ENCODE measurements at regions not wholly inside any gene's neighbourhood (a gene's known extent, or its start where the extent isn't known, plus 50 kb on each side); places are given as distances from the start of the nearest gene placed in this dataset.

GRCh38 chr2:194917519-194917918 is 739.5 kb upstream of the SLC39A10 start:
- Histone ChIP-seq H3K4me1 (no peaks in the 10 kb centered on the region), H3K27ac (no peak overlapping the region), H3K4me3 (no peak overlapping the region), H3K27me3 (no peaks in the 10 kb centered on the region), H3K9me3 (no peaks in the 10 kb centered on the region), H3K36me3 (no peaks in the 10 kb centered on the region)
- DNase-seq: no peak
- intact Hi-C loops (cut with DNase I): no loop called here
- TF ChIP-seq EP300 (IDR thresholded peaks at IDR 0.05) (no peak), POLR2A (IDR thresholded peaks at IDR 0.05) (no peak), POLR2AphosphoS5 (IDR thresholded peaks at IDR 0.05) (no peak)

DNA sequence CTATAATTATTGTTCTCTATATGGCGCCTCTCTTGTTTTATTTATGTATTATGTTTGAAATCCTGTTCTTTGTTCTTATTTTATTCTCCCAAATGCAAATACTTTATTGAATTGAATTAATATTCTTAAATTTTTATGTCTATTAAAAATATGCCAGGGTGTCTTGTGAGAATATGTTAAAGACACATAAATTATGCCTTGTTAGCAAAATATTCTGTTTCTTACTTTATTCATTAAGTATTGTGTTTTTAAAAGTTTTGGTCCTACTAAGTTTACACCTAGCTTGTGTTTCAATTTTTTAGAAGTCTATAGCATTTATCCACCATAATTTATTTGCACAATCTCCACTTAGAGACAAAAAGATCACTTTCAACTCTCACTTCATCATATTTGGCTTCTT is 741.5 kb upstream of the SLC39A10 start:
- no peak for DNase-seq
- no peaks in the 10 kb centered on the region for H3K4me1 ChIP-seq
- no peaks in the 10 kb centered on the region for H3K27me3 ChIP-seq
- H3K9me3 ChIP-seq: no peaks in the 10 kb centered on the region
- no peaks in the 10 kb centered on the region for H3K36me3 ChIP-seq
- WGBS, 2 donors: 87 to 94% methylated on average over 1 of the region's 1 CpG
- no peak overlapping the region for H3K4me3 ChIP-seq
- no peak overlapping the region for H3K27ac ChIP-seq
- intact Hi-C loops (cut with DNase I): no loop called here
- no peak for TF ChIP-seq EP300 (IDR thresholded peaks at IDR 0.05)
- no peak for TF ChIP-seq POLR2A (IDR thresholded peaks at IDR 0.05)
- TF ChIP-seq CTCF (IDR thresholded peaks at IDR 0.05): no peak
- TF ChIP-seq POLR2AphosphoS5 (IDR thresholded peaks at IDR 0.05): no peak

DNA sequence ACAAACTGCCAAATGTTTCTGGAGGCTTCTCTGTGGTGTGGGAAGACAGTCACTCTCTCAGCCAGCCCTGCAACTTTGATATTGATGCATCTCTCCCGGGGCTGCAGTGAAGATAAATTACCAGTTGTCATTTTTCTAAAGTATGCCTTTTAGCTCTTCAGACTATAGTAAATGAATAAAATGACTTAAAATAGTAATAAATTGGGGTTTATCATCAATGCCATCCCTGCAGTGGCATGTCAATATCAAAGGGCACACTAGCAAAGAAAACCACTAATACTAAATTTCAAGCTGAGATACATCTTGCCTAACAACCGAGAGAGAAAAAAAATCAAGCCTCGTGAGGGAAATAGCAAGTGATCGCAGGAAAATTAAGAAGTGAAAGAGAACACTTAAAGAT is 749.5 kb upstream of the SLC39A10 start:
- Histone ChIP-seq H3K27ac (no peak overlapping the region), H3K4me3 (no peak overlapping the region), H3K9me3 (no peaks in the 10 kb centered on the region), H3K27me3 (no peaks in the 10 kb centered on the region), H3K4me1 (no peaks in the 10 kb centered on the region), H3K36me3 (no peaks in the 10 kb centered on the region)
- DNase-seq: no peak
- TF ChIP-seq POLR2AphosphoS5 (IDR thresholded peaks at IDR 0.05) (no peak), POLR2A (IDR thresholded peaks at IDR 0.05) (no peak)
- WGBS, 2 donors: 78 to 85% methylated on average over 4 of the region's 4 CpGs
- intact Hi-C loops (cut with DNase I): no loop called here

DNA sequence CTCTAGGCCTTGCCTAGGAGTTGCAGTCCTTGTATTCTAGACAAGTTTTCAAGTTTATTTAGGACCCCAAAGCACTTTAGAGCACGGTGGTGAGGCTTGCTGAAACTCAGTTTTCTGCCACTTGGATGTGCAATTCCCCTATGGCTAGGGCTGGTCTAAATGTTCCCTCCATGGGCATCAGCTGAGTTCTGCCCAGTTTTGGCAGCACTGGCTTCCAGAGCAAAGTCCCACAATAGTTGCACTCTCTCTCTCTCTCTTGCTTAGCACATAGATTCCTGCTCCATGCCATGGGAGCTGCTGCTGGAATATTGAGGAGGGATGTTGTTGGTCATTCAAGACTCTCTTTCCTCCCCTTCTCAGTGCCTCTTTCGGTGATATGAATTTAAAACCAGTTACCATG is 760.2 kb upstream of the SLC39A10 start:
- Histone ChIP-seq H3K36me3 (no peaks in the 10 kb centered on the region), H3K27ac (no peak overlapping the region), H3K27me3 (no peaks in the 10 kb centered on the region), H3K4me1 (no peaks in the 10 kb centered on the region), H3K9me3 (no peaks in the 10 kb centered on the region), H3K4me3 (no peak overlapping the region)
- TF ChIP-seq POLR2A (IDR thresholded peaks at IDR 0.05) (no peak), POLR2AphosphoS5 (IDR thresholded peaks at IDR 0.05) (no peak), EP300 (IDR thresholded peaks at IDR 0.05) (no peak), CTCF (IDR thresholded peaks at IDR 0.05) (no peak)
- DNase-seq: no peak
- 66 to 70% methylated on average over 2 of the region's 2 CpGs for WGBS, 2 donors
- intact Hi-C loops (cut with DNase I): no loop called here

DNA sequence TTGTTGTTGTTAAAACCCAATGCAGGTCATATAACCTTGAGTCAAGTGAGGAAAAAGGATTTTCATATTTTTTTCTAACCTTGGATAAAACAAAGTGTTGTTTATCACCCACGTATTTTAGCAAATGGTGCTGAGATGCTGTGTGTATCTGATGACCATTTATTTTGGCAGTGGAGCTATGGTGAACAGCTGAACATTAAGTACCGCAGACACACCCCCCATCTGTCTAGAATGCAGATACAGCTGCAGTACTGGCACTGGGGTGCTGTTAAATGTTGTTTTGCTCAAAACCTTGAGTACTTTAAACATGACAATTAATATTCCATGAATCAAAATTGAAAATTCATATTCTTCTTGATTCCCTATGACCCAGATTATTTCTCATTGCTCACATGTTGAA is 773.3 kb upstream of the SLC39A10 start:
- 61 to 66% methylated on average over 2 of the region's 2 CpGs for WGBS, 2 donors
- H3K4me1 ChIP-seq: no peaks in the 10 kb centered on the region
- H3K4me3 ChIP-seq: no peak overlapping the region
- no peak for DNase-seq
- TF ChIP-seq CTCF (IDR thresholded peaks at IDR 0.05): no peak
- TF ChIP-seq POLR2A (IDR thresholded peaks at IDR 0.05): no peak
- TF ChIP-seq POLR2AphosphoS5 (IDR thresholded peaks at IDR 0.05): no peak
- no peak for TF ChIP-seq EP300 (IDR thresholded peaks at IDR 0.05)
- no peaks in the 10 kb centered on the region for H3K27me3 ChIP-seq
- no peak overlapping the region for H3K27ac ChIP-seq
- H3K36me3 ChIP-seq: no peaks in the 10 kb centered on the region
- intact Hi-C loops (cut with DNase I): no loop called here
- H3K9me3 ChIP-seq: no peaks in the 10 kb centered on the region

GRCh38 chr2:194870974-194871535 is 786.0 kb upstream of the SLC39A10 start:
- H3K9me3 ChIP-seq: no peaks in the 10 kb centered on the region
- no peak for DNase-seq
- H3K4me3 ChIP-seq: no peak overlapping the region
- no peaks in the 10 kb centered on the region for H3K4me1 ChIP-seq
- 76 to 90% methylated on average over 1 of the region's 1 CpG for WGBS, 2 donors
- intact Hi-C loops (cut with DNase I): no loop called here
- TF ChIP-seq POLR2A (IDR thresholded peaks at IDR 0.05) (no peak), POLR2AphosphoS5 (IDR thresholded peaks at IDR 0.05) (no peak), CTCF (IDR thresholded peaks at IDR 0.05) (no peak), EP300 (IDR thresholded peaks at IDR 0.05) (no peak)
- H3K27me3 ChIP-seq: no peaks in the 10 kb centered on the region
- no peaks in the 10 kb centered on the region for H3K36me3 ChIP-seq
- H3K27ac ChIP-seq: no peak overlapping the region

All from sigmoid colon (tissue), 6 donors.